ENCODE measurements at regions not wholly inside any gene's neighbourhood (a gene's known extent, or its start where the extent isn't known, plus 50 kb on each side); places are given as distances from the start of the nearest gene placed in this dataset.

DNA sequence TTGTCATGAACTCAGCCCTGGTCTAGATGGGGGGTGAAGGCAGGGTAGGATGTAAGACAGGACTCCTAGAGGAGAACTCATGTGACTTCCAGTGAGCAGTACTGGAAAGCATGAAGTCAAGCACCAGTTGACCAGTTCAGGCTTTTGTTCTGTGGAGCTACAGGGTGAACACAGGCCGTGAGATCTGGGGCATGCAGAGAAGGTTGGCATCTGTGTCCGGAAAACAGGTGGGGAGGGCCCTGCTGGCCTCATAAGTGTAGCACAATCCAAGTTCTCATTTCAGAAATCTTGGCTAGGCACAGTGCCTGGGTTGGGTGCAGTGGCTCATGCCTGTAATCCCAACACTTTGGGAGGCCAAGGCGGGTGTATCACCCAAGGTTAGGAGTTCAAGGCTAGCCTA lies 50.9 kb upstream of the SPATS2L start:
- DNase-seq (ENCODE audit: low spot score): no peak
